NCI-H82 (cell line): ENCODE measurements at regions not wholly inside any gene's neighbourhood (a gene's known extent, or its start where the extent isn't known, plus 50 kb on each side); places are given as distances from the start of the nearest gene placed in this dataset.

ENCODE experiments used
- DNase-seq: peaks from one replicate; lab custom pipeline; 2025; lab: John Stamatoyannopoulos, UW

DNA sequence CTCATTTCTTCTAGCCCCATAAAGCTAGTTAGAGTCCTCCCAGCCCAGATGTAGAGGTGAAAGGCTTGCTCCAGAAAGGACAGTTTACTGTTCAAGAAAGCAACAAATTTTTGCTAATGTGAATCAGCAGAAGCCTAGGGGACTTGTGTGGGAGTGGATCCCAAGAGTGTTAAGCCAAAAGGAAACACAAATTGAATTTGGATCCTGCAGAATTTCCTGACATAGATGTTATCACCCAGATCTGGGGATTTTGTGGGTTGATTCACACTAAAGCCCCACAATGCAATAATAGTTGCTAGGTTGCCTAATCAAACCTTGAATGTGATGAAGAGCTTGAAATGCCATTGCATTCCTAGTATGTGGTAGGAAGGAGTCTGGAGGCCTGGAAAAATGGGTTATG, 135.2 kb upstream of the HS3ST3A1 start:
- no peak for DNase-seq

DNA sequence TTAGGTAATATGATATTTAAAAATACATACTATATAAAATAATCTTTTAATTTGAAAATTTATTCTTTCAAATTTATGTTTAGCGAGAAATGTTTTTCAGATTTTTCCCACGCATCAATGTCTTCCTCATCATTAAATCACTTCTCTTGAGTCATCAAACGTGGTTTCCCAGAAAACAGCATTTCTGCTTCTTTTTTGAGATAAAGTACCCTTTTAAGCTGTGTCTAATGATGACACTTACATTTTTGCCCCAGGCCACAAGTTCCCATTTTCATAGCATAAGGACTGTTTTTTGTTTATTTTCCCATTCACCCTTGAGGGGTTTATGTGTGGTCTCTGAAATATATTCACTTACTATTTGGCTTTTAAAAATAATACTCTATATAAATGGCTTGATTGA, 139.0 kb upstream of the HS3ST3A1 start:
- DNase-seq, result no peak

DNA sequence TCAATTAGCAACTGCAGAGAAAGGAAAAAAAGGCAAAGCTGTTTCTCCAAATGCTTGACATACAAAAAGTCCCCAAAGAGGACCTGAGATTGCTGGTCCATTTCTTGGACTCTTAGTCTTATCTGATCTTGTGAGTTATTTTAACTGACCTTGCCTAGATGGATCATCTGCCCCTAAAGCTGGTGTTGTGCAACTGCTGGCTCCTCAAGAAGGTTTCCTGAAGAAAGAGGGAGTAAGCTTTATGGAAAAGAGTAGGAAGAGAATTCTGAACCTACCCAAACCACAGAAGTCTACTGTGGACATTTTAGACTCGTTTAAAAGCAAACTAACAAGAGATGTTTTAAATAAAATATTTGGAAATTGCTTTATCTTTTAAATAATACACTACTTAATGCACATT, 140.0 kb upstream of the HS3ST3A1 start:
- no peak for DNase-seq

DNA sequence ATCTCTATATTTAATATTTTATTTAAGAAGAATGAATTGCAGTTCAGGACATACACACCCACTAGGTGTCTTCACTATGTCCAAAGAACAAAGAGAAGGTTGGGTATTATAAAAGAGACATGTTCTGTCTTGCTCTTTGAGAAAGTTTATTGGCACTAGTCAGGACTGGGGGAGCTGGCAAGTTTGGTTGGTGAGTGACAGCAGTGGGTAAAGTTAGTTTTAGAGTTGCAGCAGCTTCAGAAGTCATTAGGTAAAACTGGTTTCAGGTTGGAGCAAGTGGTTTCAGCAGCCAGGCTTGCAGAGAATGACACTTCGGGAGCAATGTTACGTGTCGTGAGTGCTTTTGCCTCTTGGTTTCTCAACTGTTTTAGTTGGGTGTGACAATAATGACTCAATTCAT, 142.2 kb upstream of the HS3ST3A1 start:
- DNase-seq, result no peak

DNA sequence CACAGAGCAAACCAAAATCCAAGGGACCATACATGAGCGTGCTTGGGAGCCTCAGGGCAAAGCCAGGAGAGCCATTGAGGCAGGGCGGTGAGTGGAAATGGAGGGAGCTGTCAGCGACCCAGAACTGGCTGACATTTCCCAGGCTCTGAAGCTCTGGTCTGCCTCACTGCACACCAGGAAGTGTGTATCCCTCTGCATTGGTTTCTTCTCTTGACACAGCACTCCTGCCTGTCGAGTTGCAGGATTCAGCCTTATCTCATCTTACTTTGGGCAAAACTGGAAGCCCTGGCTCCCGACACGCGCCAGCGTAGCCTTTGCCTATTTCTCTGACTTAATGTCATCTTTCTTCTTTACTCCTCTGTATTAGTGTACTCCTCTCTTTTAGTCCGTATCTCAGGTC, 144.7 kb upstream of the HS3ST3A1 start:
- DNase-seq, result no peak

DNA sequence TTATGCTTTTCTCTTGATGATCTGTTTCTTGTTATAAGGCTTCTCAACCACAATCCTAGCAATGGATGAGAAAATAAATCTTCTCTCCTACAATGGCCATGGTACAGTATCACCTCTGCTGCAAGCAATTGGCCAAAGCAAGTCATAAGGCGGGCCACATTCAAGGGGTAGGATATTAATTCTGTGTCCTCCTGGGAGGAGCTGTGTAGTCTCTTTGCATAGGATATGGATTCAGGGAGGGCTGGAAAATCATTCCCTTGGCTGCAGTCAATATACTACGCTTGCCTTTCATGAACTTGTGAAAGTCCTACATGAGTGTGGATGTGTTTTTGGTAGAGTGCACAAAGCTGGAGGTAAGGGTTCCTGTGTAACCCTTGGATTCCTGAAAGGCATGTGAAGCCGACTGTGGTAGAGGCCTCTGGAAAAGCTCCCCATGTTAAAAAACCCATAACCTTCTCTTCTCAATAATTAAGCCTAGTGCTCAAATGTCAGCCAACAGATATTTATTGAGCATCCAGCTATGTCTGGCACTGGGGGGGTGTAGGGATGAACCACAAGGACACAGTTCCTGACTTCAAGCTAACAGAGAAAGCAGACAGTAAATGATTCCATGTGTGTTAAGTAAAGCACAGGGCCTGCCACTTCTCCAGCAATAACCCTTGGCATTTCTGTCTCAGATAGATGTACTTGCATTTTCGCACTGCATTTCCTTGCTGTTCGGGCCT, 147.6 kb upstream of the HS3ST3A1 start:
- no peak for DNase-seq

DNA sequence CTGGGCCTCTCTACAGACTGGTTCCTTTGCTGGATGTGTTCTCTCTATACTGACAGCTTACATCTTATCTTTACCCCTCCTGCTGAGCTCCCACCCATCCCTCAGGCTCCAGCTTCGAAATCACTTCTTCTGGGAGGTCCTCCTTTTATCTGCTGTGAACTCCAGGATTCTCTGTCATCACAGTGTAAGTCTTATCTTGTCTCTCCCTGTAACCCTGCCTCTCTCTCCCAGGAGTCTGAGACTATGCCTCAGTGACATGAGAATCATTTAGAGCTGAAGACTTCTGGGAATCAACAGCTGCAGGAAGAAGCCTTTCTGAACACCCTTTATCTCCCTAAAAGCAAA, 148.1 kb upstream of the HS3ST3A1 start:
- no peak for DNase-seq

DNA sequence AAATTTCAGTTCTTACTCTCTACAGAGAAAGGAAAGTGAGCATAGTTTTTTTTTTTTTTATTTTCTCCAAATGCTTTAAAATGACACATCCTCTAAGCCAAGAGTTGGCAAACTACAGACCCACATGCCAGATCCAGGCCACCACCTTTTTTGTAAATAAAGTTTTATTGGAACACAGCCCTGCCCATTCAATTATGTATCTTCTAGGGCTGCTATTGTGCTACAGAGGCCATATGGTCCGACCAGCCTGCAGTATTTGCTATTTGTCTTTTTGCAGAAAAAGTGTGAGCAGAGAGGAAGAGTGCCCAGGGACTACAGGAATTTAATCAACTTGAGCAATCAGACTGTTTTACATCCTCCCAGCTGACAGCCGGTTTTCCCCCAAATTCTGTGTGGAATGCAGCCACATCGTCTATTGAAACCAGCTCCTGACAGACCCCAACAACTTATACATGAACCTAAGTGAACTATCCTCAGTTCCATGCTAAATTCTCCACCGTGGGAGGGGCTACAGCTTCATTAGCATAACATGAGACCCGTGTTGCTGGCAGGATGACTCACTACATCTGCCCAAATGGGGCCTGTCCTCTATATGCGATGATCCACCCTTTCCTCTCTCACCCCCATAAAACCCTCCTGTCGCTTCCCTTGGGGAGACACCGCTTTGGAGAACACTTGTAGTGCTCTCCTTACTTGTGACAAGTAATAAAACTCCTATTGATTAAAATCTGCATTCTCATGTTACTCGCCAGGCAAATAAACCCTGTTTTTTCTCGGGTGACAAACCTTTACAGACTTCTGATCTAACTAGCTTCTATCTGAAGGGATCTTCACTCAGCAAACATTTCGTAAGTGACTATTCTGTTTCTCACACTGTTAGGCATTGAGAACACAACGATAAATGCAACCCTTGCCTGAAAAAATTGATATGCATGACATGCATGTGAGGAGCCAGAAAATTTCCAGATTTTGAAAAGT, 149.4 kb upstream of the HS3ST3A1 start:
- DNase-seq, result no peak

DNA sequence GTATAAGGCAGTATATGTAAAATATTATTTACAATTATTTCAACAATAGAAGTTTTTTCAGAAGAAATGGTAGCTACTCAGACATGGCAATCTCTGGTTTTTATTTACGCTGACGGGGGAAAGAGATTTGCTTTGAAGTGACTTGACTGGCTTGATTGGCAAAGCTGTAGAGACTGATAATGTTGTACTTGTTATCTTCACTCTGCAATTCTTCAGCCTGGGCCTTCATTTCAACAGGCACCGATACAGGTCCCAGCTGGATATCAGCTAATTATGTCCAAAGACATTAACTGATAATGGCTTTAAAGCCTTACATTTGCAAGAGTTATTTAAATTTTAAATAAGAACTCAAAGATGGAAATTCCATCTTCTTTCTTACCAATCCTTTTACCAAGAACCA, 151.4 kb upstream of the HS3ST3A1 start:
- no peak for DNase-seq

DNA sequence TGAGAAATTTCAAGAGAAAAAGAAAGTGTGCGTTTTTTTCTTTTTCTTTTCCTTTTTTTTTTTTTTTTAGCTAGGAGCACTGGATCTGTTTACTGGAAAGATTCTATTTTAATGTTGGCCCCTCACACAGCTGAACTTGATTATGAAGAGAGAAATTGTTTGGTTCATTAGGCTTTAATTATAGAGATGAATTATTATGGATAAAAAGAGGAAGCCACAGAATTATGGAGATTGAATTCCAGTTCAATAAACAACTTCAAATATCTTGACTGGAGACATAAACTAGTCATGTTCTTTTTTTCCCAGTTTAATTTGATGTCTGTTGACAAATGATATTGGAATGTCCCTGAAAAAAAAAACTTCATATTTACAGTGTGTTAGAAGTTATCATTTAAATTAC, 152.0 kb upstream of the HS3ST3A1 start:
- DNase-seq, result no peak

DNA sequence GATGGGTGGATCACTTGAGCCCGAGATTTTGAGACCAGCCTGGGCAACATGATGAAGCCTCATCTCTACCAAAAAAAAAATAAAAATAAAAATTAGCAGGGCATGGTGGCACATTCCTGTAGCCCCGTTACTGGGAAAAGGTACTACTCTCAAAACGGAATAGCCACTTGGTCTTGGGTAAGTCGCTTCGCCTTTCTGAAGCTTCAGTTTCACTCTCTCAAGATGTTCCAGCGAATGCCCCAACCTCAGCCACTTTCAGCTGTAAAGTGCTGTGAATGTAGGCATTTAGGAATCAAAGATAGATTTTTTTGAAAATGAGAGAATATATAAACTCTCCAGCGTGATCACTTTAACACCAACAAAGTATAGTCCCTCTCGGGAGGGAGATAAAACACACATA, 154.1 kb upstream of the HS3ST3A1 start:
- DNase-seq, result no peak

DNA sequence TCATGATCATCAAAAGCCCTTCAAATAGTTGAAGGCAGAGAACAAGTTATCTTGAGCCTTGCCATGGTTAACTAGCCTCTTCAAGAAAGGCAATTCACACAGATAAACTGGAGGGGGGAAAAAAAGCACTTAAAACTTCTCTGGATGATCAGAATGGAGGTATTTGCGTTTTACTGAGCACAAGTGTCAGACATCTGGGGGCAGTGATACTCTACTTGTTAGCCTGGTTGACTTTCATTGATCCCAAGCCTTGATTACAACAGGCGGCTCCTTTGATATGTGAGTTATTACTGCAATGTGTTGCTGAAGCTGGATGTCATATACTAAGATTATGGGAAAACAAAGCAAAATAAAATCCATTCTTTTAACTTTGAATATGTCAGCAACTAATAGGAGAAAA, 155.0 kb upstream of the HS3ST3A1 start:
- DNase-seq, result no peak

DNA sequence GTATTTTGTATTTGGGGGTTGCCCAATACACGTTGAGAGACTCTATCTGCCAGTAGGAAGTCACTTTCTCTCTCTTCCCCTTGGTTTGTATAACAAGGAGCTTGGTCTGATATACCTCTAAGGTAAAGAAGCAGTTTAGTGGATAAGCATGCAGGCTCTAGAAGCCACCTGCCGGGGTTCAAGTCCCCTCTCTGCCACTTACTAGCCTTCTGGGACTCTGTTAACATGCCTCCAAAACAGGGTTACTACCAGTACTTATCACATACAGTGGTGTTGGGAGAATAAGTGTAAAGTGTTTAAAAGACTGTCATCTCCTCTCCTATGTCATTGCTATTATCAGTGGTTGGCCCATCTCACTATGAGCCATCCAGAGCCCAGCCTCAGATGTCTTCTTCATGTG, 156.1 kb upstream of the HS3ST3A1 start:
- no peak for DNase-seq

DNA sequence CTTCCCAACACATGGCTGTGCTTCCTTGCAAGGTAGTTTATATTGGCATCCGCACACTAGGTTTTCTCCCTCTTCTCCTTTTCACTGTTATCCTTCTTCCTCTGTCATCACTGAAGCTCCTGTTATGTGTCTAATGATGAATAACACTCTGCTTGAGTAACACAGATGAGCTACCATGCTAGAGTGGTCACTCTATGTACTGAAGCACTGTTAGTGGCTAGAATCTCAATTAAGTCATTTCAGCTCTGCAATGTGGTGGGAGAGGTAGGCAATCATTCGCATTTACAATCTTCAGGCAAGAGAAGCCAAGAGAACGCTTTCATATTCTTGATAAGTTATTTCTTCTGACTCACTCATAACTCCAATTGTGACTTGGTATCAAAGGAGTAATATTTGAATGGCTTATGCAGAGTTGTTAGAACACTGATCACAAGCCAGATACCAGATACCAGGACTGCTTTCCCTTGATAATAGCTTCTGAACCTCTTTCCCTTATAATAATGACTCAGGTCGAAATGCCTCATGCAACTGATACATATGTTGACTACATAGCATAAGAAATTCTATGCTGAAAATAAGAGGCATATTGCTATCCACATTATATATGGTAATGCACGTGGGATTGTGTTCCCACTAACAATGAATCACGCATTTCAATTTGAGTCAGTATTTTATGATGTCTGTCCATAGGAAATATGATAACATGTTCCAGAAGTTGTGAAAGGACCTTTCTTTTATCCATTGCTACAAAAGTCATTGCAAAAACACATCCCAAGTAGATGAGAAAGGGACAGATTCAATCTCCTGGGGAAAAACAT, 158.0 kb upstream of the HS3ST3A1 start:
- no peak for DNase-seq

DNA sequence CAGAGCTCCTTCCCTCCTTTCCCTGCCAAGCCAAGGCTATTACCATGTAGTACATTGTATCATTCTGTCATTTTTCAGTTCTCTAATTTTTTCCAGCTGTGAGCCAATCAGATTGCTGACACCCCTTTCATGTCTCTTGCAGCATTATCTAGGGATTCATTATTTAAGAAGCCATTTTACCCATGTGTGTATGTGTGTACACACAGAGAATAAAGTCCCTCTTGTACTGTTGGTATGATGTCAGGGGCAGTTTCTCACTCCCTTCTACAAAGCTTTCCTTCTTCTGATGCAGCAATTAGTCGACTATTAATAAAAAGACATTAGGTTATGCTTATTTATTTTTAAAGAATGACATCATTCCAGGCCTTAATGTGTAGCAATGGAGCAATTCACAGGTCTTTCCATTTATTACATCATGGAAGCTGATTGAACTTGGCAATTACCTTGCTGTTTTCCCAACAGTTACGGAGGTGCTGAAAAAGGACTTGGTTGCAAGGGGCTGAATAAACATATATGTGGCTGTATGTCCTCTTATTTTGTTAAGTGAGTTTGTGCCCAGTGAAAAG, 159.4 kb upstream of the HS3ST3A1 start:
- no peak for DNase-seq

DNA sequence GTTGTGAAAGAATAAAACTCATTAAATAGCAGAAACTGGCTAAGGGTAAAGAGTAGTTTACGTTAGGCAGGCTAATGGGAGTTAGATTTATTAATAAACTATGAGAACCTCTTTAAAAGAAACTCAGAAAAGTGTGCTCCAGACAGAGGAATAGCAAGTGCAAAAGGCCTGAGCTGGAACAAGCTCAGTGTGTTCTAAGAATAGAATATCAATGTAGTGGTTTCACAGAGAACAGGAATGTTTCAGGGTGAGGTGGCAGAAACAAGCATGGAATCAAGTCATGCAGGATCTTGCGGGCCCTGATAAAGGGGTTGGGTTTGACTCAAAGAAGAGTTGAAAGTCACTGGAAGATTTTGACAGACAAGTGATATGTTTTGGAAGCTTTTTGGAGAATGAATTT, 164.0 kb upstream of the HS3ST3A1 start:
- DNase-seq, result no peak

DNA sequence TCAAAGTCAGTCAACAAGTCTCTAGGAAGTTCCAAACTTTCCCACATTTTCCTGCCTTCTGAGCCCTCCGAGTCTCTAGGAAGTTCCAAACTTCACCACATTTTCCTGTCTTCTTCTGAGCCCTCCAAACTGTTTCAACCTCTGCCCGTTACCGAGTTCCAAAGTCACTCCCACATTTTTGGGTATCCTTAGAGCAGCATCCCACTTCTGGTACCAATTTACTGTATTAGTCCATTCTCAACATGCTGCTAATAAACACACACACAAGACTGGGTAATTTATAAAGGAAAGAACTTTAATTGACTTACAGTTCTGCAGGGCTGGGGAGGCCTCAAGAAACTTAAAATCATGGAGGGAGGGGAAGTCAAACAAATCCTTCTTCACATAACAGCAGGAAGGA, 169.0 kb upstream of the HS3ST3A1 start:
- DNase-seq, result no peak

DNA sequence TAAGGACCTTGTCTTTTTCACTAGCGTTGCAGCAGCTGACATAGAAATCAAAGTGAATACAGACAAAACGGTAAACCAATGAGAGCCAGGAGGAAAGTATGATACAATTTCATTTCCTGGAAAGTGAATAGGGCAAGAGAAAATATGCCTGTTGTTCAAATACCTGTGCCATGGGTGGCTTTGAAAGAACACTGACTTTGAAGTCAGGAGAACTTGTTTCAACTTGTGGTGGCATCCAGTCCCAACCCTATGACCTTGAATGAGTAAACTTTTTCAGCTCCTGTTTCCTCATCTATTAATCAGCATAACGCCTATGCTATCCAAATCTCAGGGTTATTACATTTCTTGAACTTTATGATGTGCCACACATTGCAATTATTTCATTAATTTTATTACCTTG, 173.7 kb upstream of the HS3ST3A1 start:
- DNase-seq, result no peak

DNA sequence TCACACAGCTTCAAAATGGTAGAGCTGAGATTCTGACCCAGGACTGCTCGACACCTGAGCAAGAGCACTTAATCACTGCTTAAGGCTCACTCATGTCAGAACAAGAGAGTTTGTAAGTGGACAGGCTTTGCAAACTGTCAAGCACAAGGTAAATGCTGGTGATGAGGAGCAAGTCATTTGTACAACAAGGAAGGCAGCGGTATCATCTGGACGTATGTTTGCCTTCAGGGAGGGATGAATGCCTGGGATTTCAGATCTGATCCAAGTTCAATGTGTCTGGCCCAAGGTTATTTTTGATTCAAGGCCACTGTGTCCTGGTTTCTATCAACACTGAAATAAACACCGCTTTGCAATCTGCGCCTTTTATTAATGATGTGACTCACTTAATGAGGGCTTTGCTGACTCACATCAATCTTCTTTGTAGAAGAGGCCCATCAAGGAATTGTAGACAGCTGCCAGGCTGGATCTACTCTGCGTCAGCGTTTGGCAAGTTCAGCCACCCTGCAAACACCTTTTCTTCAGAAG, 174.4 kb upstream of the HS3ST3A1 start:
- peak; percentile 38 for DNase-seq

DNA sequence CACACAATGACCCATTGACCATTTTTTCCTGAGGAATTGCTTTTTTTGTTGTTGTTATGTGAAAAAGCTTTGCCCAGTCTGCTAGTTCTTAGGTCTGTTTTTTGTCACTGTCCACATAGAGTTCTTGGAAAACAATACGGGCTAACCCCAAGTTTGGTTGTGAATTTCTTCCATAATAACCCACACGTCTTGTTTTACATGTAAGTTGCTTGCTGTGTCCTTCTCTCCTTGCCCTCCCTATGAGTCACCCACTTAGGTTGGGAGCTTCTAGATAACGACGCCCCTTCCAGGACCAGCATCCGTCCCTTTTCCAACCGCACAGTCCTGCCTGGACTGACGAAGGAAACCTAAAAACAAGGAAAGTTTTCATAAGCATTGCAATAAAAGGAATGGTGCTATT, 175.3 kb upstream of the HS3ST3A1 start:
- DNase-seq, result no peak

DNA sequence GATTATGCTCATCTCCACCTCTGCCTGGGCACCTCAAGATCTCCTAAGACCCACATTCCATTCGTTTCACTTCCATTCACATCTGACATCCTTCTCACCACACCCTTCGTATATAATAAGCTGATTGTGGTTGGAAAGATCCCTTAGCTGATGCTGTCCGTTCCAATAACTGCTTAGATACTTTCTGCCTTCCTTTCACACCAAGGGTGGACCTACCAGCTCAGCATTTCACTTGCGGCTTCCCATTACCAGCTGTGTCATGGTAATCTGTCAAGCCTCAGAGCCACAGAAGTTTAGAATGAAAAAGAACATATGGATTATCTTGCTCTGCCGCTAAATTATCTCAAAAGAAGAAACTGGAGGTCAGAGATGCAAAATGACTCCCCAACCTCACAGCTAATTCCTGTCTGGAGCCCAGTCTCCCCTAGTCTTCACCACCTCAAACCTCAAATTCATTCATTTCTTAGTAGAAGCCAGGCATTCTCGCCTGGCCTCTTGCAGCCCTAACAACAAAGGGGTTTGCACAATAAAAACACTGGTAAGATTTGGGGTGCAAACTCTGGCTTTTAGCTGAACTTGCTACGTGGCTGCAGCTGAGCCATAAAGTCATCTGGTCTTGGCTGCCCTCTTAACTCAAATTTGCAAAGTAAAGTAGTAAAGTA, 182.8 kb upstream of the HS3ST3A1 start:
- DNase-seq, result no peak
